HEK293 (cell line): ENCODE measurements at regions not wholly inside any gene's neighbourhood (a gene's known extent, or its start where the extent isn't known, plus 50 kb on each side); places are given as distances from the start of the nearest gene placed in this dataset.

Source experiments
- TCF7L2 ChIP-seq: IDR thresholded peaks from 2 replicates; pipeline ENCODE4 v1.6.1; 2011; ENCODE audit warnings: low read depth, mild to moderate bottlenecking, inconsistent platforms, low read length, moderate library complexity, borderline replicate concordance
- ZNF155 ChIP-seq: fragments of 450-650 bp; formaldehyde crosslinking; IDR thresholded peaks from 2 replicates; pipeline ENCODE4 v1.5.1; 2016; ENCODE audit warnings: missing biosample characterization, missing genetic modification characterization
- ZNF335 ChIP-seq: fragments of 450-650 bp; formaldehyde crosslinking; conservative IDR thresholded peaks from 2 replicates; pipeline ENCODE4 v1.5.1; 2016; ENCODE audit warnings: missing biosample characterization, missing genetic modification characterization
- ZNF433 ChIP-seq: fragments of 450-650 bp; formaldehyde crosslinking; IDR thresholded peaks from 2 replicates; pipeline ENCODE4 v1.5.1; 2016; ENCODE audit warnings: missing biosample characterization, missing genetic modification characterization, low read depth
- ZNF560 ChIP-seq: fragments of 450-650 bp; formaldehyde crosslinking; IDR thresholded peaks from 2 replicates; pipeline ENCODE4 v1.5.1; 2017; ENCODE audit warnings: missing biosample characterization, missing genetic modification characterization, borderline replicate concordance
- ZNF629 ChIP-seq: fragments of 450-650 bp; formaldehyde crosslinking; IDR thresholded peaks from 2 replicates; pipeline ENCODE4 v1.5.1; 2017; ENCODE audit warnings: missing biosample characterization, missing genetic modification characterization
- TF ChIP-seq, protein P1 (sequence below): fragments of 450-650 bp; formaldehyde crosslinking; IDR thresholded peaks from 2 replicates; pipeline ENCODE4 v1.5.1; 2016; ENCODE audit warnings: missing biosample characterization, missing genetic modification characterization
- TF ChIP-seq, protein P2 (sequence below): fragments of 450-650 bp; formaldehyde crosslinking; IDR thresholded peaks from 2 replicates; pipeline ENCODE4 v1.5.1; 2016; ENCODE audit warnings: missing biosample characterization, missing genetic modification characterization

DNA sequence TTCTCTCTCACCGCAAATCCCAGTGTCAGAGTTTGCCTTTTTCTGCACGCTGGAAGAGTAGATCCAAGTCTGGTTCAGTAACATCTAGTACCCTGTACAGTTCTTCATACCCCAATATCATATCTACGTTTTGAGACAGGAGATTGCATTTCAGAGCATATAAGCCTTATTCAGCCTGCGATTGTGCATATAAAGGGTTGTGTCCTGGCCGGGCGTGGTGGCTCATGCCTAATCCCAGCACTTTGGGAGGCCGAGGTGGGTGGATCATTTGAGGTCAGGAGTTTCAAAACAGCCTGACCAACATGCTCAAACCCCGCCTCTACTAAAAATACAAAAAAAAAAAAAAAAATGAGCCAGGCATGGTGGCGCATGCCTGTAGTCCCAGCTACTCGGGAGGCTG lies 104.9 kb downstream of the MTNR1B start:
- TF ChIP-seq, protein P1, sequence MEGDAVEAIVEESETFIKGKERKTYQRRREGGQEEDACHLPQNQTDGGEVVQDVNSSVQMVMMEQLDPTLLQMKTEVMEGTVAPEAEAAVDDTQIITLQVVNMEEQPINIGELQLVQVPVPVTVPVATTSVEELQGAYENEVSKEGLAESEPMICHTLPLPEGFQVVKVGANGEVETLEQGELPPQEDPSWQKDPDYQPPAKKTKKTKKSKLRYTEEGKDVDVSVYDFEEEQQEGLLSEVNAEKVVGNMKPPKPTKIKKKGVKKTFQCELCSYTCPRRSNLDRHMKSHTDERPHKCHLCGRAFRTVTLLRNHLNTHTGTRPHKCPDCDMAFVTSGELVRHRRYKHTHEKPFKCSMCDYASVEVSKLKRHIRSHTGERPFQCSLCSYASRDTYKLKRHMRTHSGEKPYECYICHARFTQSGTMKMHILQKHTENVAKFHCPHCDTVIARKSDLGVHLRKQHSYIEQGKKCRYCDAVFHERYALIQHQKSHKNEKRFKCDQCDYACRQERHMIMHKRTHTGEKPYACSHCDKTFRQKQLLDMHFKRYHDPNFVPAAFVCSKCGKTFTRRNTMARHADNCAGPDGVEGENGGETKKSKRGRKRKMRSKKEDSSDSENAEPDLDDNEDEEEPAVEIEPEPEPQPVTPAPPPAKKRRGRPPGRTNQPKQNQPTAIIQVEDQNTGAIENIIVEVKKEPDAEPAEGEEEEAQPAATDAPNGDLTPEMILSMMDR (tag by site-specific recombination) = no peak
- no peak for TF ChIP-seq ZNF560 (tag by site-specific recombination)
- TF ChIP-seq ZNF433 (tag by site-specific recombination) = no peak
- no peak for TF ChIP-seq ZNF155 (tag by site-specific recombination)
- TF ChIP-seq, protein P2, sequence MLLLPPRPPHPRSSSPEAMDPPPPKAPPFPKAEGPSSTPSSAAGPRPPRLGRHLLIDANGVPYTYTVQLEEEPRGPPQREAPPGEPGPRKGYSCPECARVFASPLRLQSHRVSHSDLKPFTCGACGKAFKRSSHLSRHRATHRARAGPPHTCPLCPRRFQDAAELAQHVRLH (tag by site-specific recombination) = no peak
- TF ChIP-seq ZNF335 (tag by site-specific recombination) = no peak
- no peak for TF ChIP-seq ZNF629
- no peak for TF ChIP-seq TCF7L2
